Lower leg skin (tissue), 4 donors: ENCODE measurements at regions not wholly inside any gene's neighbourhood (a gene's known extent, or its start where the extent isn't known, plus 50 kb on each side); places are given as distances from the start of the nearest gene placed in this dataset.

Experiments used
- DNase-seq, 2 donors: peaks; one replicate each; pipeline ENCODE4 v3.0.0-alpha.2; 2019; ENCODE audit warnings: low spot score in 2 of 2
- H3K4me3 ChIP-seq: fragments of 200-600 bp; sonication (generic); 2 replicates; pipeline ENCODE4 v1.5.1; 2017; ENCODE audit warnings: mild to moderate bottlenecking, low read depth; ENCODE audit not compliant: poor library complexity, severe bottlenecking
- CTCF ChIP-seq, 3 donors: fragments of 450-650 bp; IDR thresholded peaks; one replicate each; pipeline ENCODE4 v1.5.1; 2016; ENCODE audit warnings: antibody characterized with exemption in 3 of 3, mild to moderate bottlenecking in 3 of 3, moderate library complexity in 2 of 3
- POLR2A ChIP-seq, 2 donors: fragments of 450-650 bp; IDR thresholded peaks; one replicate each; pipeline ENCODE4 v1.6.1; 2016 to 2017; ENCODE audit warnings: antibody characterized with exemption in 2 of 2, mild to moderate bottlenecking in 1 of 2, moderate library complexity in 1 of 2
- WGBS, 2 donors: methylation state at CpG; one replicate each; pipeline ENCODE4 v1.1.5; 2018; 5-methylcytosine and 5-hydroxymethylcytosine counted together
- intact Hi-C: fragments of 100-400 bp; cut with DNase I; formaldehyde crosslinking; loops from one replicate; pipeline ENCODE4 v1.15.0; 2023; ENCODE audit warnings: low total_unique reads

DNA sequence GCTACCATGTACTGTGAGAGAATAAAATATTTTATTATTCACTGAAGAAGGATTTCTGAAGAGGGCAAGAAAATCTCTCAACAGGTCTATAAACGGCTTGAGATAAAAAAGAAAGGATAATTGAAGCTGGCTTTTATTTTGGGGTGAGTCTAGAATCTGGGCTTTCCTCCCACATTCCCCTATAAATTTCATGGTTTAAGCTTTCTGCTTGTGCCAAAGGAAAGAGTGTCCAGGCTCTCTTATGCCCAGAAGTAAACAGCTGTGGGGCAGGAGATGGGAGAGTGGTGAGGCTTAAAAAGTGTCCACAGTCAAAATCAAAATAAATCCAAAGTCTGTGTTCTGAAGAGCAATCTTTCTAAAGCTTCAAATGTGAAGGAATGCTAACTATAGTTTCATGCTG is 942.2 kb upstream of the MIR17HG start:
- TF ChIP-seq POLR2A (IDR thresholded peaks at IDR 0.05) = no peak
- no peak for TF ChIP-seq CTCF (IDR thresholded peaks at IDR 0.05)
- 31 to 47% methylated on average over 1 of the region's 1 CpG for WGBS, 2 donors
- intact Hi-C loops = no loop called here
- DNase-seq = no peak
- H3K4me3 ChIP-seq = no peak overlapping the region

GRCh38 chr13:90412980-90413379 is 934.5 kb upstream of the MIR17HG start:
- WGBS, 2 donors = 71 to 82% methylated on average over 2 of the region's 2 CpGs
- DNase-seq = no peak
- TF ChIP-seq POLR2A (IDR thresholded peaks at IDR 0.05) = no peak
- TF ChIP-seq CTCF (IDR thresholded peaks at IDR 0.05) = no peak
- H3K4me3 ChIP-seq = no peak overlapping the region
- intact Hi-C loops = no loop called here

GRCh38 chr13:90413548-90413947 is 933.9 kb upstream of the MIR17HG start:
- TF ChIP-seq POLR2A (IDR thresholded peaks at IDR 0.05) (no peak), CTCF (IDR thresholded peaks at IDR 0.05) (no peak)
- 0% methylated on average over 1 of the region's 1 CpG for WGBS, 2 donors
- intact Hi-C loops = no loop called here

DNA sequence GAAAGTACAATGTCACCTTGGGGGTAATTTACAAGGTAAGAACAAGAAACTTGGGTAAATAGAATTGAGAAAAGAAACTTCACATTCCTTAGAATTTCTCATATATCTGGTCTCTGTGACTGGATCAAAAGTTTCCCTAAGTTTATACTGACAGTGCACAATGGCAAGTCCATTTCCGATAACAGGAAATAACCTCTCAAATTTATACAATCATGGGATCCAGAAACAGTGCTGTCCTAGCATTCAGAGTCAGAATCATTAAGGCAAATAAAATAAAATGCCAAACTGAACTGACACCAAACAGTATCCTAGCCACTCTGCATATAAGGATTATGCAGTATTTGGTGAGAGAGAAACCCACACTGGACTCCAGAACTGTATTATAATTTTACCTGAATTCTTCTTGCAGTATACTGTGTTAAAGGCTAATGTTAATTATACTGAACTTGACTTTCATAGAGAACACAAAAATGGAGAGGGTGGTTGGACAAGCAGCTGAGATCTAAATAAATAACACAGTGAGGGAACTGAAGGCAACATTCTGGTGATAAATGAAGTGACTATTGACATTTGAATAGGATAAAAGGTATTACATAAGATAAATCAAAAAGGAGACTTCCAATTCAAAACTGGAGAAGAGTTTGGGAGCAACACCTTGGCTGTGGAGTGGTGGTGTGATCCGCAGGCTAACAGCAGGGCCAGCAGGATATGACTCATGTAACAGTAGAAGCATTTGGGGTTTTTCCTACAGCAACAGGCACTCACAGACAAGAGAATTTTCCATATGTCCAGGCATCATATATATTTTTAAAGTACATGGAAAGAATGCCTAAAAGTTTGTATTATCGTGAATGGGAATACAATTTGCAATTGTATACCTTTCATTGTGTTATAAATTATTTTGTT is 932.5 kb upstream of the MIR17HG start:
- TF ChIP-seq CTCF (IDR thresholded peaks at IDR 0.05) (no peak), POLR2A (IDR thresholded peaks at IDR 0.05) (no peak)
- intact Hi-C loops = no loop called here
- no peak for DNase-seq
- 64 to 66% methylated on average over 3 of the region's 3 CpGs for WGBS, 2 donors
- no peak overlapping the region for H3K4me3 ChIP-seq

More at GRCh38 chr13:90413548-90413947, 933.9 kb upstream of the MIR17HG start:
- H3K4me3 ChIP-seq = no peak overlapping the region
- DNase-seq = no peak

DNA sequence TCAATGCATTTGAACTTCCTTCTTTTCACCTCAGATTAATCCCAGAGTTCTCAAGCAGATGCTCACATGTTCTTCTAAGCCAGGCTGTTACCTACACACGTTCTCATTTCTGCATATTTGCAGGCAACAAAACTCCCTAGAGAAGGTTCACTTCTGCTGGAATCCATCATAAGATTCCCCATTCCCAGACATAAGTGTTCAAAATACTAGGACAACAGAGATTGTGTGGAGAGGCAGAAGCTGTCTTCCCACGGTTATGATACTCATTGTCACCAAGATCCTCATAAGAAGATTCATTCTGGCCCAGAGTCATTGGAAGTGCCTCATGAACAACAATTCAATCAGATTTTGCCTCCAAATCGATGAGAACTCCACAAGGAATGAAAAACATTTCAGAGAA is 931.6 kb upstream of the MIR17HG start:
- intact Hi-C loops = no loop called here
- no peak for DNase-seq
- WGBS, 2 donors = 60 to 61% methylated on average over 3 of the region's 3 CpGs
- no peak for TF ChIP-seq POLR2A (IDR thresholded peaks at IDR 0.05)
- TF ChIP-seq CTCF (IDR thresholded peaks at IDR 0.05) = no peak
- H3K4me3 ChIP-seq = no peak overlapping the region
